ENCODE measurements at regions not wholly inside any gene's neighbourhood (a gene's known extent, or its start where the extent isn't known, plus 50 kb on each side); places are given as distances from the start of the nearest gene placed in this dataset.

DNA sequence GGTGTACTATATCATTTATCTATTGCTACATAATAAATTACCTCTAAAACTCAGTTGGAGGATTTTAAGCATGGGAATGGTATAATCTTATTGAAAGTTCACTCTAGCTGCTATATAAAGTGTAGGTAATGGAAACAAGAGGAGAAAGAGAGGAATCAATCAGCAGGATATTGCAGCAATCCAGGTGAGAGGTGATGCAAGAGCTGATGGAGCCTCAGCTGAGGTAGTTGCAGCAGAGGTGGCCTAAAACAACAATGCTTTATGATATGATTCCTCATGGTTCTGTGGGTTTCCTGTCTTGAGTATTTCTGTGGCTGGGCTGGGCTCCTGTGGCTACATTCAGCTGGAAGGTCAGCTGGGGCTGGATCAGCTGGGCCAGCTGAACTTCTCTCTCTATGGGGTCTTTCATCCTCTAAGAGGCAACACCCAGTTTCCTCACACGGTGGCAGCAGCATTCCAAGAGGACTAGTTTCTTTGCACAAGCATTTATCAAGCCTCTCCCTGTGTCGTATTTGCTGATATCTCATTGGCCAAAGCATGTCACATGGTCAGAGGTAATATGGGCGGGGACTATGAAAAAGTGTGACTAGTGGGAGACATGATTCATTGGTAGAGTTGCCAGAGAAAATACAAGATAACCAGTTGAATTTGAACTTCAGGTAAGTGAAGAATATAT is 135.4 kb upstream of the LARGE1 start:
- TF ChIP-seq, protein P1, sequence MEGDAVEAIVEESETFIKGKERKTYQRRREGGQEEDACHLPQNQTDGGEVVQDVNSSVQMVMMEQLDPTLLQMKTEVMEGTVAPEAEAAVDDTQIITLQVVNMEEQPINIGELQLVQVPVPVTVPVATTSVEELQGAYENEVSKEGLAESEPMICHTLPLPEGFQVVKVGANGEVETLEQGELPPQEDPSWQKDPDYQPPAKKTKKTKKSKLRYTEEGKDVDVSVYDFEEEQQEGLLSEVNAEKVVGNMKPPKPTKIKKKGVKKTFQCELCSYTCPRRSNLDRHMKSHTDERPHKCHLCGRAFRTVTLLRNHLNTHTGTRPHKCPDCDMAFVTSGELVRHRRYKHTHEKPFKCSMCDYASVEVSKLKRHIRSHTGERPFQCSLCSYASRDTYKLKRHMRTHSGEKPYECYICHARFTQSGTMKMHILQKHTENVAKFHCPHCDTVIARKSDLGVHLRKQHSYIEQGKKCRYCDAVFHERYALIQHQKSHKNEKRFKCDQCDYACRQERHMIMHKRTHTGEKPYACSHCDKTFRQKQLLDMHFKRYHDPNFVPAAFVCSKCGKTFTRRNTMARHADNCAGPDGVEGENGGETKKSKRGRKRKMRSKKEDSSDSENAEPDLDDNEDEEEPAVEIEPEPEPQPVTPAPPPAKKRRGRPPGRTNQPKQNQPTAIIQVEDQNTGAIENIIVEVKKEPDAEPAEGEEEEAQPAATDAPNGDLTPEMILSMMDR (conservative IDR thresholded peaks at IDR 0.05), result peak; percentile 58
- no peak overlapping the region for H3K27ac ChIP-seq

DNA sequence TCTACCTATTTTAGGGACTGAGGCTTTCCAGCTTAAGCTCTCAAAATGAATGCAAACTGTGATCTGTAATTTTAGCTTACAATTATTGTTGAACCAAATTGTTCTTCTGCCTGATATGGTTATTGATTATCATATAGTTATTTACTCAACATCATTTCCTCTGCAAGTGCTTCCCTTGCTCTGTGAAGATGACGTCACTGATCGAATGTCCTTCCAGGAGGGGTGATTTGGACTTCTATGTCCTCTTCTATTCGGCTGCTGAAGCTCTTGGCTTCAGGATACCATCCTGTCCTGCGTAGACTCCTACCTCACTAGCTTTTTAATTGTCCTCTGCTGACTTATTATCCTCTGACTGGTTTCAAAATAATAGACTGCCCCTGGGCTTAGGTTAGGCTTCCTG is 137.4 kb upstream of the LARGE1 start:
- H3K27ac ChIP-seq, result no peak overlapping the region
- TF ChIP-seq, protein P1 (conservative IDR thresholded peaks at IDR 0.05), result no peak

DNA sequence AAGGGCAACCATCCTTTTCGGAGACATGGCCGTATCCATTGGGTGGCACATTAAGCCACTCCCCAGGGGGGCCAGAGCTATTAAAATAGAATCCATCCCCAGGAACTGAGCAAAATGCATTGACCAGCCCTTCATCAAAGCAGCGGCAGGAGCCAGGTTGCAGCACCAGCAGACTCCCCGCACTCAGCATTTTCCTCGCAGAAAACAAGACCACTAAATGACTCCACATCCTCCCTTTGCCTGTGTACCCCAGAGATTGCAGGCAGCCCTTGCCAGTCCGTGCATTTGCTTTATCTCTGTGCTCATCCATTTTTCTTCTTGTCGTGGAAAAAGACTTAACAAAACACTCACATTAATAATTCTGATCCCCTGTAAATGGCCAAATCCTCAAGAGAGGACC is 144.4 kb upstream of the LARGE1 start:
- TF ChIP-seq, protein P1 (conservative IDR thresholded peaks at IDR 0.05), result no peak
- H3K27ac ChIP-seq, result no peak overlapping the region

DNA sequence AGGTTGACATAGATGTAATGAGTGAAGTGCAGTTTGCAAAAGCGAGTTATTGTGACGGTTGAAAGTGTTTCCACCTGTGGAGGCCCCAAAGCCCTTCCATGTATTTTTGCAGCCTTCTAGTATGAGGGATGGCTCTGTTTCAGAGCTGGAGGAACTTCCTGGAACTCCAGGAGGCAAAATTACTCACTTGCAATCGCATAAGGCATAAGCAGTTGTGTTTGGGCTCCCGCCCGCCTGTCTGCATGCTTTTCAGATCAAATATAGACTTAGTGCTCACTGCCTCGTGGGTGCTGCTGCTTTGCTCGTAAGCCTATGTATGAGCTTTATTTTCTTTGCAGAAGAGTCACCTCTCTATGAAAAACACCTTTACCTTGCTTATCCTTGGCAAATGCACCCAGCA is 146.8 kb upstream of the LARGE1 start:
- H3K27ac ChIP-seq, result no peak overlapping the region
- TF ChIP-seq, protein P1 (conservative IDR thresholded peaks at IDR 0.05), result no peak

DNA sequence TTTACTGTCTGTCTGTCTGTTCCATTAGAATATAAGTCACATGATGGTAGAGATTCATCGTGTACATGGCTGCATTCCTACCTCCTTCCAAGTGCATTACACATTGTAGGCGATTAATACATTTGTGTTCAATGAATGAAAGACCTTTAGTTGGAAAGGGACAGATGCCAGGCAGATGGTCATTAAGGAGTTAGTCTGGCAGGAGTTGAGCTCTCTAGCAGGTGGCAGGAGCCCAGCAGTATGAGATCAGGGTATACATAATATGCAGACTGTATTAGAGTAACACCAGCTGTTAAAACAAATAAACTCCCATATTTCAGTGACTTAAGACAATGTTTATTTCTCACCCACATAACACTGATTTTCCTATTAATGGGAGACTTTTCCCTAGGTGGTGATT is 147.7 kb upstream of the LARGE1 start:
- no peak overlapping the region for H3K27ac ChIP-seq
- TF ChIP-seq, protein P1 (conservative IDR thresholded peaks at IDR 0.05), result no peak

DNA sequence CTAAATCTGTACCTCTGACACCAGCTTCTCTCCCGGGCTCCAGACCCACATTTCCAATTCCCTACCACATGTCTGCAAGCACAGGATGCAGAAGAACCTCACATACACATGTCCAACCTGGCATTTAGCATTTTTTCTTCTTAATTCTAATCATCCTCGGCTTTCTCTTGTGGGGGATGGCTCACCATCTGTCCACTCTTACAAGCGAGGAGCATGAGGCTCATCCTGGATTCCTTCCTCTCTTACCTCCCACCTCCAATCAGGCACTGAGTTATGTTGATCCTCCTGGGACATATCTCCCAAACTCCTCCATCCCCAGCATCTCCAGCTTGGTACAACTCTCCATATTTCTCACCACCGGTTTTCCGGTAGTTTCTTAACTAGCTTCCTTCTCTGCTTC is 149.8 kb upstream of the LARGE1 start:
- H3K27ac ChIP-seq, result no peak overlapping the region
- TF ChIP-seq, protein P1 (conservative IDR thresholded peaks at IDR 0.05), result no peak

DNA sequence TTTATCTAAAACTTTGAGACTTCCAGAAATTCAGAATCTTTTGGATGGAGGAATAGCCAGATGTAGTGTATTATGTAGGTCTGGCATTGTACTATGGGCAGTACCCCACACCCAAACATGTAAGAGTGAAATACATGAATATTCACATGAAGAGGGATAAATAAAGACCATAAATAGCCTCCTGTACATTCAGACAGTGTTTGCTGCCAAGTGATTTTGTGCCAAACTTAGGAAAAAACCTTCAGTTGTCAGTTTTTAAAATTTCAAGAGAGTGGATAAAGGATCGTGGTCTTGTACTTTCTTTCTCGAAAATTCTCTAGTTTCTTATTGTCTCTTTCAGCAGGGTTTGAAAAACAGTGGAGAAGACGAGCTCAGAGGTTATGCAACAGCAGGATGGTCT is 150.3 kb upstream of the LARGE1 start:
- TF ChIP-seq, protein P1 (conservative IDR thresholded peaks at IDR 0.05), result no peak

More for the DNA sequence above, 150.3 kb upstream of the LARGE1 start:
- H3K27ac ChIP-seq, result no peak overlapping the region
